T-helper 2 cell treated with Interferon-gamma antibody and Interleukin-4, amounts not matched to agents 5 μg/mL and 100 μg/mL, for 36 hours (primary cell): ENCODE measurements at regions not wholly inside any gene's neighbourhood (a gene's known extent, or its start where the extent isn't known, plus 50 kb on each side); places are given as distances from the start of the nearest gene placed in this dataset.
"Not testable (repeated sequence)": the region's sequence is repeated elsewhere in the genome, so short reads cannot be mapped to it uniquely, and the experiment has no call there.

Experiments
- DNase-seq: peaks from one replicate; pipeline ENCODE4 v3.0.0; 2021; ENCODE audit warnings: low spot score
- H3K27ac Mint-ChIP-seq: one replicate; pipeline ENCODE4 v1.8.0; 2021; ENCODE audit warnings: mild to moderate bottlenecking, mixed read lengths
- H3K27me3 Mint-ChIP-seq: one replicate; pipeline ENCODE4 v1.8.0; 2021; ENCODE audit warnings: low read depth, mixed read lengths
- H3K36me3 Mint-ChIP-seq: one replicate; pipeline ENCODE4 v1.8.0; 2021; ENCODE audit warnings: low read depth, mixed read lengths
- H3K4me1 Mint-ChIP-seq: one replicate; pipeline ENCODE4 v1.8.0; 2021; ENCODE audit warnings: low read depth, mixed read lengths
- H3K4me3 Mint-ChIP-seq: one replicate; pipeline ENCODE4 v1.8.0; 2022; ENCODE audit warnings: mild to moderate bottlenecking, moderate library complexity, mixed read lengths
- H3K9me3 Mint-ChIP-seq: one replicate; pipeline ENCODE4 v1.8.0; 2021; ENCODE audit warnings: mixed read lengths

DNA sequence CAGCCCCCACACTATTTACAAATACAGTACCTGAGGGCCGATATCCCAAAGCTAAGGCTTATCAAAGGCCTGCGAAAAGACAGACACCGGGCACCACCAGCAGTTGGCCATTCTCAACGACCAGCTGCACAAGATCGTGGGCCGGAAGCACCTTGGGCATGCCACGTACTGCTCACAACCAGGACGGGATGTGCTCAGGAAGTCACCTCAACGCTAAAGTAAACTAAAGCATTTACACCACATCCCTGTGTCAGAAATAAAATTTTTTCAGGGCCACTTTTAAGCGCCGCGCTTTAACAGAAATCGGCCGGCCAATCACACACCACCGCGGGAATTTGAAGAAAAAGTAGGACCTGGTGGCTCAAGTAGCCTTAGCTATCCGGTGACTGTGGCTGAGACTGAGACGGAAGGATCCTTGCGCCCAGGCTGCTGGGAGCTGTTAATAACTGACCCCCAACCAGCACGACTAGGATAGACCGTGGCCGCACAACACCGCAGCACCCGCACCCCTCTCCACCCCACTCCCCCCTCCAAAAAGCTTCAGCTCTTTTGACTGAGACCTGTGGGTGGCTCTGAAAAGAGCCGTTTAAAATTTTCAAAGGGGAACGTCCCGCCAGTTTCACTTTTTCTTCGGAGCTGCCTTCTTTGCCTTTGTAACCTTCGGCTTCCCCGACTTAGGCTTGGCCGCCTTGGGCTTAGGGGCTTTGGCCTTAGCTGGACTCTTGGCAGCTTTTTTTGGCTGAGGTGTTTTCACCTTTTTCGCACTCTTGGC, 131.2 kb upstream of the BTN3A2 start:
- Mint-ChIP-seq H3K36me3 (no peaks in the 10 kb centered on the region), H3K4me1 (peaks cover 44% of the 10 kb centered on the region)

DNA sequence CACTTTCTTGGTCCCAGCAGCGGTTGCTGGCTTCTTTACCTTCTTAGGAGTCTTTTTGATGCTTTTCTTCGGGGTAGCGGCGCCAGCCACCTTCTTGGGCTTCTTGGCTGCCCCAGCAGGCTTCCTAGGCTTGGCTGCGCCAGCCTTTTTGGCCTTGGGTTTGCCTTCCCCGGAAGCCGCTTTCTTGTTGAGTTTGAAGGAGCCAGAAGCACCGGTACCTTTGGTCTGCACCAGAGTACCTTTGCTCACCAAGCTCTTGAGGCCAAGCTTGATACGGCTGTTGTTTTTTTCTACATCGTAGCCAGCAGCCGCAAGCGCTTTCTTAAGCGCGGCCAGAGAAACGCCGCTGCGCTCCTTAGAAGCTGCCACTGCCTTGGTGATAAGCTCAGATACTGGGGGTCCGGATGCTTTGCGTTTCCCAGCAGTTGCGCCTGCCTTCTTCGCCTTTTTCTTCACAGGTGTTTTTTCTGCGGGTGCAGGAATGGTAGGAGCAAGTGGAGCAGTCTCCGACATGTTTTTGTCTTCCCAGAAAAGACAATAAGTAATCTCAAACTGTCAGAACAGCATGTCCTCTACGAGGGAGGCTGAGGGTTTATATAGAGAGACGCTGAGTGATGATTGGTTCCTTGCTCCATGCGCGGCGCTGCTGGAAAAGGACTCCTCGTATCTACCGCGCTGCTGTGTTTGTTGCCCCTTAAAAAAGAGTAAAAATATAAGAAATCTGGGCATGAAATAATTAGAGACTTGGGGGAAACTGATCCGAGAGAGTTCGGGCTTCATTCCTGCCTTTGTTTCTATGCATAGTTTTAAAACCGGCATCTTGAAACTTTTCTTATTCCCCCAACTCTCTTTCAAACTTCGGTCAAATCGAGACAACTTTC, 130.3 kb upstream of the BTN3A2 start:
- no peaks in the 10 kb centered on the region for H3K36me3 Mint-ChIP-seq

More for the DNA sequence above, 131.2 kb upstream of the BTN3A2 start:
- H3K27me3 Mint-ChIP-seq, result peaks cover 9% of the 10 kb centered on the region
- peak; percentile 73 for DNase-seq
- no peaks in the 10 kb centered on the region for H3K9me3 Mint-ChIP-seq
- H3K4me3 Mint-ChIP-seq, result peak overlapping the region; percentile 91
- H3K27ac Mint-ChIP-seq, result peak overlapping the region; percentile 100

DNA sequence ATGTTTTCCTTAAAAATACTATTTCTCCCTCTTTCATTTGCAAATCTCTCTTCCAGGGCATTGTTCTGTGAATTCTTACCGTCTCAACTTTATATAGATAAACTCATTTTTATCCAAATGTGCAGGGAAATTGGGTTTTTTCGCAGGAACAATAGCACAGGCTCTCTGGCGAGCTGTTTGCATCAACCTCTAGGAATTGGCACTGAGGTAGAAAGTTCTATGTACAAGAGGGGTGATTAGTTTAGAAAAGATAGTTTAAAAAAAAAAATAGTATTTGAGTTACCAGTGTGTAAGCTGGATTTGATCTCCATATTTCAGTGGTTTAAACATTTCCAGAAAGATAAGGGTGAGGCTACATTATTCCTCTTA, 129.7 kb upstream of the BTN3A2 start:
- DNase-seq, result no peak
- H3K9me3 Mint-ChIP-seq, result no peaks in the 10 kb centered on the region
- no peaks in the 10 kb centered on the region for H3K36me3 Mint-ChIP-seq
- peaks cover 41% of the 10 kb centered on the region for H3K4me1 Mint-ChIP-seq
- H3K27ac Mint-ChIP-seq, result peak overlapping the region; percentile 100
- H3K27me3 Mint-ChIP-seq, result peaks cover 11% of the 10 kb centered on the region
- peak overlapping the region; percentile 91 for H3K4me3 Mint-ChIP-seq

More for the DNA sequence above, 130.3 kb upstream of the BTN3A2 start:
- peak overlapping the region; percentile 91 for H3K4me3 Mint-ChIP-seq
- peak; percentile 80 for DNase-seq
- H3K27me3 Mint-ChIP-seq, result peaks cover 9% of the 10 kb centered on the region
- no peaks in the 10 kb centered on the region for H3K9me3 Mint-ChIP-seq
- H3K4me1 Mint-ChIP-seq, result peaks cover 40% of the 10 kb centered on the region
- H3K27ac Mint-ChIP-seq, result peak overlapping the region; percentile 100

DNA sequence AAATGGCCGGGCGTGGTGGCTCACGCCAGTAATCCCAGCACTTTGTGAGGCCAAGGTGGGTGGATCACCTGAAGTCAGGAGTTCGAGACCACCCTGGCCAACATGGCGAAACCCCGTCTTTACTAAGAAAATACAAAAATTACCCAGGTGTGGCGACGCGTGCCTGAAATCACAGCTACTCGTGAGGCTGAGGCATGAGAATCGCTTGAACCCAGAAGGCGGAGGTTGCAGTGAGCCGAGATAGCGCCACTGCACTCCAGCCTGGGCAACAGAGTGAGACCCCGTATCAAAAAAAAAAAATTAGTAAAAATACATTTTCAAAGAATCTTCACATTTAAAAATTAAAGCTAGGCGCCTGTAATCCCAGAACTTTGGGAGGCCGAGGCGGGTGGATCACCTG, 125.6 kb upstream of the BTN3A2 start:
- DNase-seq, H3K27me3 Mint-ChIP-seq, H3K36me3 Mint-ChIP-seq, H3K9me3 Mint-ChIP-seq, H3K4me3 Mint-ChIP-seq, H3K27ac Mint-ChIP-seq: not testable (repeated sequence)
- H3K4me1 Mint-ChIP-seq, result peaks cover 39% of the 10 kb centered on the region

DNA sequence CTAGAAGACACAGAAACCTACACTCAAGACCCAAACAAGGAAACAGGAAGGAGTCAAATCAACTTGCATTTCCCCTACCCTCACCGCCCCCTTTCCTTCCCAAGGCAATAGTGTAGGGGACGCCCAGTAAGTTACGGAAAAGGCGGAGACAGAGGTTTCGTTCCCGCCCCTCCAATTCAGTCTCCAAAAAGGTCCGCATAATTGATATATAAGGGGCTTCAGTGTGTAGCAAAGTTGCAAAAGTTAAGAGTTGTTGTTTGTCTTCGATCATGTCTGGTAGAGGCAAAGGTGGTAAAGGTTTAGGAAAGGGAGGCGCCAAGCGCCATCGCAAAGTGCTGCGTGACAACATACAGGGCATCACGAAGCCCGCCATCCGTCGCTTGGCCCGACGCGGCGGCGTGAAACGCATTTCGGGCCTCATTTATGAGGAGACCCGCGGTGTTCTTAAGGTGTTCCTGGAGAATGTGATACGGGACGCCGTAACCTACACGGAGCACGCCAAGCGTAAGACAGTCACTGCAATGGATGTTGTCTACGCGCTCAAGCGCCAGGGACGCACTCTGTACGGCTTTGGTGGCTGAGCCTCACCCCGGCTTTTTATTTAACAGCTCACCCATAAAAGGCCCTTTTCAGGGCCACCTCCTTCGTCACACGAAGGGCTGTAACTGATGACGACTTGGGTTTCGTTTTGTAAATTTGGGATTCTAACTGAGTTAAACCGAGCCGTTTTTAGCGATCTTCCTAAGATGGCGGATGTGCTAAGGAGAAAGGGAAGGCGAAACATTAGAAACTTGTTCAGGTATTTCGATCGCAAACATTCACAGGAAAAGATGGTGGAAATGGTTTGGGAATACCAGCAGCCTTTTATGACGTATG, 124.6 kb upstream of the BTN3A2 start:
- Mint-ChIP-seq H3K27me3 (peaks cover 3% of the 10 kb centered on the region), H3K4me3 (peak overlapping the region; percentile 76), H3K27ac (peak overlapping the region; percentile 94), H3K4me1 (peaks cover 34% of the 10 kb centered on the region), H3K36me3 (peaks cover 3% of the 10 kb centered on the region), H3K9me3 (no peaks in the 10 kb centered on the region)
- DNase-seq, result peak; percentile 78

DNA sequence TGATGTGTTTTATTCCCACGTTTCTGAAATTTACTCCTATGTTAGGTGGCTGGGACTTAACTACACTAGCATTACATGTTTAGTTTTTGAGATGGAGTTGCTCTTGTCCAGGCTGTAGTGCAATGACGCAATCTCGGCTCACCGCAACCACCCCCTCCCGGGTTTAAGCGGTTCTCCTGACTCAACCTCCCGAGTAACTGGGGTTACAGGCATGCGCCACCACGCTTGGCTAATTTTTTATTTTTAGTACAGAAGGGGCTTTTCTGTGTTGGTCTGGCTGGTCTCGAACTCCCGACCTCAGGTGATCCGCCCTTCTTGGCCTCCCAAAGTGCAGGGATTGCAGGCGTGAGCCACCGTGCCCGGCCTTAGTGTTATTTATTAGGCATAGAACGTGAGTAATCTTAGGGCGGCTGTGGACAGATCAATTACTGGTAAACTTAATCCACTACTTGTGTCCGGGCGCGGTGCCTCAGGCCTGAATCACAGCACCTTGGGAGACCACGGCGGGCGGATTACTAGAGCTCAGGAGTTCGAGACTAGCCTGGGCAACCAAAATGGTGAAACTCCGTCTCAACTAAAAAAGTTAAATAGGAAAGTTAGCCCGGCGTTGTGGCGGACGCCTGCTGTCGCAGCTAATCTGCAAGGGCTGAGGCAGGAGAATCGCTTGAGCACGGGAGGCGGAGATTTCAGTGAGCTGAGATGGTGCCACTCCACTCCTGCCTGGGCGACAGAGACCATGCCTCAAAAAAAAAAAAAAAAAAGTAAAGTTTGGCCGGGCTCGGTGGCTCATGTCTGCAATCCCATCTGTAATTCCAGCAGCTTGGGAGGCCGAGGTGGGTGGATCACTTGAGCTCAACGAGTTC, 123.7 kb upstream of the BTN3A2 start:
- peaks cover 3% of the 10 kb centered on the region for H3K36me3 Mint-ChIP-seq
- H3K27ac Mint-ChIP-seq, result peak overlapping the region; percentile 94
- DNase-seq, result peak; percentile 68
- H3K4me1 Mint-ChIP-seq, result peaks cover 30% of the 10 kb centered on the region
- peaks cover 3% of the 10 kb centered on the region for H3K27me3 Mint-ChIP-seq
- H3K9me3 Mint-ChIP-seq, result no peaks in the 10 kb centered on the region
- H3K4me3 Mint-ChIP-seq, result peak overlapping the region; percentile 76

DNA sequence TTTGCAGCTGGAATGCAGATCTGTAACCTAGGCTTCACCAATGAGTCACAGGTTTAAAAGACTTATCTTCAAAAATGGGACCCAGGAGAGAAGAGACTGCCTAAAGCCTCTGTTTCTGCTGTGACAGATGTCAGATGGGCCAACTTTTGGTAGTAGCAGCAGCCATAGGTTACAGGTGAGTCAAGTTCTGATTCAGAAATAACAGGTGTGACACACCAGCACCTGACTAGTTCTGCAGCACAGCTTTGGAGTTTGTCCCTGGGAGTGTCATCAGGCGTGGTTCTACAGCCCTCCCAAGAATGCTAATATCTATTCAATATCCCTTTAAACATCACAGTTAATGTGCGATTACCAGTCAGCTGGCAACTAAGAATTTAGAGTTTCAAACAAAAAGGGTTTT, 121.9 kb upstream of the BTN3A2 start:
- no peak overlapping the region for H3K4me3 Mint-ChIP-seq
- H3K4me1 Mint-ChIP-seq, result peaks cover 31% of the 10 kb centered on the region
- no peaks in the 10 kb centered on the region for H3K9me3 Mint-ChIP-seq
- peak overlapping the region; percentile 50 for H3K27ac Mint-ChIP-seq
- H3K27me3 Mint-ChIP-seq, result peaks cover 3% of the 10 kb centered on the region
- peaks cover 3% of the 10 kb centered on the region for H3K36me3 Mint-ChIP-seq
- no peak for DNase-seq

DNA sequence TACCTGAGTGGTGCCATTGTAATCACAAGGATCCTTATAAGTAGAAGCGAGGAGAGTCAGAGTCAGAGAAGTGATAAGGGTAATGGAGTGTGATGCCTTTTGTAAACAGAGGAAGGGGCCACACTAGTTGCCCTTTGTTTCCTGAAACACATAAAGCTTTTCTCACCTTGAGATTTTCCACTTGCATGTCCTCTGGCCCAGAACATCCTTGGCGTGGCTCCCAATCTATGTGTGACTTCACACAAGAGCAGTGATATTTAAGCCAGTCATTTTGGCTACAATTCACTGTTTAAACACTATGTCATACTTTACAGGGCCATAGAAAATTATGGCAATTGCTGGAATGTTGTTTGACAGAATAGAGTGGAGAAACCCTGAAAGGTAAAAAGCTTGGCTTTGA, 121.2 kb upstream of the BTN3A2 start:
- peaks cover 36% of the 10 kb centered on the region for H3K4me1 Mint-ChIP-seq
- no peak overlapping the region for H3K4me3 Mint-ChIP-seq
- DNase-seq, result no peak
- H3K27me3 Mint-ChIP-seq, result peaks cover 3% of the 10 kb centered on the region
- no peak overlapping the region for H3K27ac Mint-ChIP-seq
- H3K36me3 Mint-ChIP-seq, result peaks cover 3% of the 10 kb centered on the region
- H3K9me3 Mint-ChIP-seq, result no peaks in the 10 kb centered on the region

DNA sequence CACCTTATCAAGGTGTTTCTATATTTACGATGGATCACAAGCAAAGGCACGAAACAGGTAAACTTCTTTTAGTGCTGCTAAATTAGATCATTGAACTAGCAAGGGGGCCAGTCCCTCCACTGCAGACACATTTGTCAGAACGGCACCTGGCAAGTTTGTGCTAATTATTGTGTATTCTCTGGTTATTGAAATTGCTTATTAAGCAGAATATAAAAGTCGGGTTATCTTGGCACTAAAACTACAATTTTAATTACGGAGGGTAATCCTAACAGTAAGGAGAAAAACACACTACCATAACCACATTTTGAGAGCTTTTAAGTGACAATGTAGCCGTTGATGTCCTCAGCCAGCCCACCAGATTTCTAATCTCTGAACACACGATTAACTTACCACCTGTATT, 118.9 kb upstream of the BTN3A2 start:
- Mint-ChIP-seq H3K9me3 (no peaks in the 10 kb centered on the region), H3K27me3 (no peaks in the 10 kb centered on the region), H3K4me1 (peaks cover 35% of the 10 kb centered on the region), H3K36me3 (peaks cover 2% of the 10 kb centered on the region), H3K4me3 (no peak overlapping the region), H3K27ac (no peak overlapping the region)
- no peak for DNase-seq

DNA sequence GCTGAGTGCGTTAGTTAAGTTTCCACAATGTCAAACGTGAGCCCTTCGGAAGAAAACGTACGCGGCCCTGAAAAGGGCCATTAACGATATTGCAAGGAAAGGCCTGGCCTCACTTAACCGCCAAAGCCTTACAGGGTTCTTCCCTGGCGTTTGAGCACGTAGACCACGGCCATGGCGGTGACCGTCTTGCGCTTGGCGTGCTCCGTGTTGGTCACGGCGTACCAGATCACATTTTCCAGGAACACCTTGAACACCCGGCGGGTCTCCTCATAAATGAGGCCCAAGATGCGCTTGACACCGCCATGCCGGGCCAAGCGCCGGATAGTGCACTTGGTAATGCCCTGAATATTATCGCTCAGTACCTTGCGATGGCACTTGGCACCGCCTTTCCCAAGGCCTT, 118.4 kb upstream of the BTN3A2 start:
- Mint-ChIP-seq H3K27ac (no peak overlapping the region), H3K36me3 (no peaks in the 10 kb centered on the region), H3K9me3 (no peaks in the 10 kb centered on the region), H3K4me1 (peaks cover 35% of the 10 kb centered on the region), H3K27me3 (no peaks in the 10 kb centered on the region), H3K4me3 (no peak overlapping the region)
- DNase-seq, result no peak

DNA sequence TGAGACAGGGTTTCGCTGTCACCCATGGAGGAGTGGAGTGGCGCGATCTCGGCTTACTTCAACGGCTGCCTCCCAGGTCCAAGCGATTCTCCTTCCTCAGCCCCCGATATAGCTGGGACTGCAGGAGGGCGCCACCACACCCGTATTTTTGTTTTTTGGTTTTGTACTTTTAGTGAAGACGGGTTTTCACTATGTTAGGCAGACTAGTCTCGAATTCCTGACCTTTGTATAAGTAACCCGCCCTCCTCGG, 115.4 kb upstream of the BTN3A2 start:
- H3K36me3 Mint-ChIP-seq, result peaks cover 10% of the 10 kb centered on the region
- no peak for DNase-seq
- no peaks in the 10 kb centered on the region for H3K27me3 Mint-ChIP-seq
- no peaks in the 10 kb centered on the region for H3K9me3 Mint-ChIP-seq
- H3K4me3 Mint-ChIP-seq, result peak overlapping the region; percentile 94
- H3K4me1 Mint-ChIP-seq, result peaks cover 35% of the 10 kb centered on the region
- peak overlapping the region; percentile 98 for H3K27ac Mint-ChIP-seq

DNA sequence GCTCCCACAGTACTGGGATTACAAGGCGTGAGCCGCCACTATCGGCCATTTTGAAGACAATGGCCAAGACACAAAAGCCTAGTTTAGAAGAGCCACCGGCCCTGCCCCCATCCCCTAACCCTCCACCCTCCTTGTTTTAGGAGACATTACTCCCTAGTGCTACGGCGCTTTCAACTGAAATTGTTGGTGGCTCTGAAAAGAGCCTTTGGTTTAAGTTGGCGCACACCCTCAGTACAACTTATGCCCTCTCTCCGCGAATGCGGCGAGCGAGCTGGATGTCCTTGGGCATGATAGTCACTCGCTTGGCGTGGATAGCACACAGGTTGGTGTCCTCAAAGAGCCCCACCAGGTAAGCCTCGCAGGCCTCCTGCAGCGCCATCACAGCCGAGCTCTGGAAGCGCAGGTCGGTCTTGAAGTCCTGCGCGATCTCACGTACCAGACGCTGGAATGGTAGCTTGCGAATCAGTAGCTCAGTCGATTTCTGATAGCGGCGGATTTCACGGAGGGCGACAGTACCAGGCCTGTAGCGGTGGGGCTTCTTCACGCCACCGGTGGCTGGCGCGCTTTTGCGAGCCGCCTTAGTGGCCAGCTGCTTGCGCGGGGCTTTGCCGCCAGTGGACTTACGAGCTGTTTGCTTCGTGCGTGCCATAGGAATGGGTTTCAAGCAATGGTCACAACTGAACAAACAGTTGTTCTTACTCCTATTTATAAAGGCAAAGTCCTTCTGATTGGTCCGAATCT, 114.9 kb upstream of the BTN3A2 start:
- peaks cover 10% of the 10 kb centered on the region for H3K36me3 Mint-ChIP-seq

DNA sequence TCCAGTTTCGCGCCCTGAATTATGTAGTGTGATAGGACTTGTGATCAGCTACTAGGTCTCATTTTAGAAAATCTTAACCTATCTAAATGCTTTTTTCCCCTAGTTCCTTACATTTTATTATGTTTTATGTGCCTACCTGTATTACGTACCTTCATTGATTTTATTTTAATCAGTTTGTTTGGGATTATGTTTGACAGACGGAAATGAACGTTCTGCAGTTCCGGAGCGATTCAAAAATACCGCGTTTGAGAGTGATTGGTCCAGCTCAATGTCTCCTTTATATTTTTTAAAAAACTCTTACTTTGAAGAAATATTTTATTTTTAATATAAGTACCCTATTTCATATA, 114.3 kb upstream of the BTN3A2 start:
- Mint-ChIP-seq H3K36me3 (peaks cover 10% of the 10 kb centered on the region), H3K27me3 (no peaks in the 10 kb centered on the region), H3K4me1 (peaks cover 32% of the 10 kb centered on the region), H3K4me3 (peak overlapping the region; percentile 94), H3K9me3 (no peaks in the 10 kb centered on the region), H3K27ac (peak overlapping the region; percentile 98)
- DNase-seq, result no peak

More for the DNA sequence above, 114.9 kb upstream of the BTN3A2 start:
- H3K27me3 Mint-ChIP-seq, result no peaks in the 10 kb centered on the region
- H3K9me3 Mint-ChIP-seq, result no peaks in the 10 kb centered on the region
- peak overlapping the region; percentile 98 for H3K27ac Mint-ChIP-seq
- peak; percentile 73 for DNase-seq
- H3K4me1 Mint-ChIP-seq, result peaks cover 32% of the 10 kb centered on the region
- H3K4me3 Mint-ChIP-seq, result peak overlapping the region; percentile 94
